ENCODE measurements at regions not wholly inside any gene's neighbourhood (a gene's known extent, or its start where the extent isn't known, plus 50 kb on each side); places are given as distances from the start of the nearest gene placed in this dataset.

DNA sequence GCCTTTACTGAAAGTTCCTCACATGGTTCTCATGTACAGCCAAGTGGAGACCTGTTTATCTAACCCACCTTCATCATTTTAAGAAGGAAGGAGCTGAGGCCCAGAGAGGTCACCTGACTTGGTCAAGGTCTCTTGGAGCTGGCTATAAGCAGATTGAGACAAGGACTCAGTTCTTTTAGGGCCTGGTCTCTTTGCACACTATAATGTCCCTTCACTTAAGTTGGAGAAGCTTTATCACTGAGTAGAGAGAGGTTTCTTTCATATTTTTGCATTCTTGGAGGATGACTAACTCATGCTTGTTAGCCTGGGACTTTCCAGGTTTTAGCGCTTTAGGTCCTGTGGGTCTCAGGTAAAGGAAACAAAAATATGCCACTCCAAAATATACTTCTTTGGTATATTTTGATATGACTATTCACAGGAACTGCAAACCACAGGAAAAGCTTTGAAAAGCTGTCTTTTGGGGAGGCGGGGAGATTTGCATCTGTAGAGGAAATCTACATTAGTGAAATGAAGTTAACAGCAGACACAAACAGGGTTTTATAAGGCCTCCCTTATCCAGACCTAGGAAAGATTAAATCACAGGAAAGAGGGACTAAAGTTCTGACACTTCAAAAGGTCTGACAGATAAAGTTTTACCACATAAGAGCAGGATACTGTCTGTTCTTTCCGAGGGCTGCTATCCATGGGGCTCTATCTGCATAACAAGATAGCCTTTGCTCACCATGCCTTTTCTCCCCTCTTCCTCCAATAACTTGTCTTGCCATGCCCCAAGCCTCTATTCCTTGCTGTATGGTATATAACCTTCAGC, 95.8 kb upstream of the ANKRD55 start:
- Histone ChIP-seq H3K4me1 (ENCODE audit: insufficient read depth, low read length) (peaks cover 46% of the 10 kb centered on the region), H3K27me3 (ENCODE audit: control insufficient read depth in 1 of 2, insufficient read depth in 2 of 2, low read length in 2 of 2) (no peaks in the 10 kb centered on the region), H3K4me3 (ENCODE audit: low read length) (peak overlapping the region; percentile 3), H3K27ac (ENCODE audit: low read depth in 1 of 2, low read length in 2 of 2) (peak overlapping the region; percentile 72 to 74), H3K9me3 (ENCODE audit: control insufficient read depth in 1 of 2, insufficient read depth in 1 of 2, low read length in 2 of 2) (no peaks in the 10 kb centered on the region), H3K36me3 (ENCODE audit: insufficient read depth, low read length) (no peaks in the 10 kb centered on the region)
- ATAC-seq (ENCODE audit: poor library complexity) (peak; percentile 76), DNase-seq (peak in 8 of 14 experiments; percentile 13 to 85 (median 40))
- intact Hi-C loops (cut with DNase I, micrococcal nuclease): no loop called here
- H3K4me3 Mint-ChIP-seq: peak overlapping the region; percentile 44
- H3K27me3 Mint-ChIP-seq: no peaks in the 10 kb centered on the region
- H3K27ac Mint-ChIP-seq: peak overlapping the region; percentile 73
- ChIA-PET POLR2A (interaction anchor here (0.7 to 2.5 kb wide), 10 partner anchors 9 to 499 kb away, joined by 3 to 20 read pairs (median 4); partner anchors contain the start of gene MAP3K1), CTCF (interaction anchor here (0.6 to 2.4 kb wide), 7 partner anchors 11 to 1014 kb away, joined by 3 to 8 read pairs (median 3); no protein-coding TSS in a partner anchor)
- H3K4me1 Mint-ChIP-seq (ENCODE audit: low read depth): peaks cover 69% of the 10 kb centered on the region
- peaks cover 4% of the 10 kb centered on the region for H3K36me3 Mint-ChIP-seq (ENCODE audit: low read depth)
- H3K9me3 Mint-ChIP-seq: peaks cover under 1% of the 10 kb centered on the region
- TF ChIP-seq, protein P1, sequence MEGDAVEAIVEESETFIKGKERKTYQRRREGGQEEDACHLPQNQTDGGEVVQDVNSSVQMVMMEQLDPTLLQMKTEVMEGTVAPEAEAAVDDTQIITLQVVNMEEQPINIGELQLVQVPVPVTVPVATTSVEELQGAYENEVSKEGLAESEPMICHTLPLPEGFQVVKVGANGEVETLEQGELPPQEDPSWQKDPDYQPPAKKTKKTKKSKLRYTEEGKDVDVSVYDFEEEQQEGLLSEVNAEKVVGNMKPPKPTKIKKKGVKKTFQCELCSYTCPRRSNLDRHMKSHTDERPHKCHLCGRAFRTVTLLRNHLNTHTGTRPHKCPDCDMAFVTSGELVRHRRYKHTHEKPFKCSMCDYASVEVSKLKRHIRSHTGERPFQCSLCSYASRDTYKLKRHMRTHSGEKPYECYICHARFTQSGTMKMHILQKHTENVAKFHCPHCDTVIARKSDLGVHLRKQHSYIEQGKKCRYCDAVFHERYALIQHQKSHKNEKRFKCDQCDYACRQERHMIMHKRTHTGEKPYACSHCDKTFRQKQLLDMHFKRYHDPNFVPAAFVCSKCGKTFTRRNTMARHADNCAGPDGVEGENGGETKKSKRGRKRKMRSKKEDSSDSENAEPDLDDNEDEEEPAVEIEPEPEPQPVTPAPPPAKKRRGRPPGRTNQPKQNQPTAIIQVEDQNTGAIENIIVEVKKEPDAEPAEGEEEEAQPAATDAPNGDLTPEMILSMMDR (IDR thresholded peaks at IDR 0.05): no peak

DNA sequence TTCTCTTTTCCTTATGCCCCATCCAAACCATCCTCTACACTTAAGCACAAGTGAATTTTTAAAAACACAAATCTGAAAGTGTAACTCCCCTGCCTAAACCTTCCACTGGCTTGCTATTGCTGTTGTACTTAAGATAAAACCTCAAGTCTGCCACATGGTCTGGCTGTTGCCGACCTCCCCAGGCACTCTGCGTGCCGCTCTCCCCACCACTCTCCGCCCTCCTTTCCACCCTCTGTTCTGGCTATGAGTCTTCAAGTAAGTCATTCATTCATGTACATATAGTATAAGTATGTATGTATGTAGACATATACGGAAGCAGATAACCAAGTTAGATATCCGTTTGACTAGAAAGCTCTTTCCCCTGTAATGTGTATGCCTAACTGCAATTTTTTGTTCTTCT, 94.7 kb upstream of the ANKRD55 start:
- peaks cover 46% of the 10 kb centered on the region for H3K4me1 ChIP-seq (ENCODE audit: insufficient read depth, low read length)
- H3K36me3 Mint-ChIP-seq (ENCODE audit: low read depth): peaks cover 4% of the 10 kb centered on the region
- no peaks in the 10 kb centered on the region for H3K27me3 ChIP-seq (ENCODE audit: control insufficient read depth in 1 of 2, insufficient read depth in 2 of 2, low read length in 2 of 2)
- H3K27ac Mint-ChIP-seq: peak overlapping the region; percentile 73
- no peaks in the 10 kb centered on the region for H3K36me3 ChIP-seq (ENCODE audit: insufficient read depth, low read length)
- H3K27me3 Mint-ChIP-seq: no peaks in the 10 kb centered on the region
- H3K4me3 Mint-ChIP-seq: peak overlapping the region; percentile 70
- TF ChIP-seq, protein P1 (IDR thresholded peaks at IDR 0.05): no peak
- POLR2A ChIA-PET: interaction anchor here (0.6 to 2.5 kb wide), 12 partner anchors 11 to 1020 kb away, joined by 3 to 20 read pairs (median 4); partner anchors contain the start of genes DHX29, MAP3K1 and MTREX
- no peaks in the 10 kb centered on the region for H3K9me3 ChIP-seq (ENCODE audit: control insufficient read depth in 1 of 2, insufficient read depth in 1 of 2, low read length in 2 of 2)
- ATAC-seq (ENCODE audit: poor library complexity) (peak; percentile 51), DNase-seq (peak in 8 of 14 experiments; percentile 11 to 67 (median 37))
- H3K9me3 Mint-ChIP-seq: no peaks in the 10 kb centered on the region
- H3K27ac ChIP-seq (ENCODE audit: low read depth in 1 of 2, low read length in 2 of 2): peak overlapping the region; percentile 38 to 72
- CTCF ChIA-PET: interaction anchor here (0.6 to 2.4 kb wide), 3 partner anchors 57 to 675 kb away, joined by 3 to 8 read pairs (median 4); no protein-coding TSS in a partner anchor
- intact Hi-C loops (cut with DNase I, micrococcal nuclease): no loop called here
- peaks cover 78% of the 10 kb centered on the region for H3K4me1 Mint-ChIP-seq (ENCODE audit: low read depth)
- H3K4me3 ChIP-seq (ENCODE audit: low read length): no peak overlapping the region

DNA sequence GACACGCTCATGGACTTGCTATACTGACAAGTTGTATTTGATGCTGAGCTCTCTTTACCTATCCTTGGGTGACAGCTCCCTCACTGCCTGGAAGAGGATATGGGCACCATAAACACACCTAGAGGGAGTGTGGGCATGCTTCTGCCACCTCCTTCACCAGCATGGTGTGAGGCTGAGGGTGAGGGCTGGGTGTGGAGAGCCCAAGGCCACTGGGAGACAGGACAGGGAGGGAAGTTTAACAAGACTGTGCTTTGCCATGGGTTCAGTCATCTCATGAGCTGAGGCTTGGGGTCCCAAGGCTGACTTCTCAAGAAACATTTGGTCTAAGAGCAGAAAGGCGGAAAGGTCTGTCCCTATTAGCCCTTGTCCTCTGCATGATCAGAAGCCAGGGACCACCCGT, 93.6 kb upstream of the ANKRD55 start:
- no peaks in the 10 kb centered on the region for H3K36me3 ChIP-seq (ENCODE audit: insufficient read depth, low read length)
- no peak for DNase-seq
- H3K4me3 ChIP-seq (ENCODE audit: low read length): no peak overlapping the region
- no peaks in the 10 kb centered on the region for H3K27me3 ChIP-seq (ENCODE audit: control insufficient read depth in 1 of 2, insufficient read depth in 2 of 2, low read length in 2 of 2)
- Mint-ChIP-seq H3K27me3 (no peaks in the 10 kb centered on the region), H3K4me3 (peak overlapping the region; percentile 30), H3K9me3 (no peaks in the 10 kb centered on the region), H3K36me3 (ENCODE audit: low read depth) (no peaks in the 10 kb centered on the region), H3K4me1 (ENCODE audit: low read depth) (peaks cover 83% of the 10 kb centered on the region), H3K27ac (peak overlapping the region; percentile 73)
- ChIA-PET POLR2A (interaction anchor here (0.7 to 1.8 kb wide), 4 partner anchors 11 to 56 kb away, joined by 3 to 5 read pairs (median 4); no protein-coding TSS in a partner anchor), CTCF (no interaction called here)
- H3K4me1 ChIP-seq (ENCODE audit: insufficient read depth, low read length): peaks cover 48% of the 10 kb centered on the region
- TF ChIP-seq, protein P1 (IDR thresholded peaks at IDR 0.05): no peak
- H3K27ac ChIP-seq (ENCODE audit: low read depth in 1 of 2, low read length in 2 of 2): no peak overlapping the region
- no peaks in the 10 kb centered on the region for H3K9me3 ChIP-seq (ENCODE audit: control insufficient read depth in 1 of 2, insufficient read depth in 1 of 2, low read length in 2 of 2)
- intact Hi-C loops (cut with DNase I, micrococcal nuclease): no loop called here
- no peak for ATAC-seq (ENCODE audit: poor library complexity)

Measured in CD4-positive, alpha-beta T cell (primary cell).